Stimulated activated memory B cell treated with anti-CD40 and anti-IgM and Interleukin-4, amounts not matched to agents 10 μg/mL and 1 μg/mL and 100 μg/mL, for 72 hours (primary cell): ENCODE measurements at regions not wholly inside any gene's neighbourhood (a gene's known extent, or its start where the extent isn't known, plus 50 kb on each side); places are given as distances from the start of the nearest gene placed in this dataset.

Source experiments
- ATAC-seq: fragments of 150-1000 bp; cut with Tn5 transposase; 2 replicates; pipeline ENCODE4 v1.10.0; 2021
- H3K27ac Mint-ChIP-seq: one replicate; pipeline ENCODE4 v1.8.0; 2022; ENCODE audit warnings: mild to moderate bottlenecking, mixed read lengths
- H3K27me3 Mint-ChIP-seq: one replicate; pipeline ENCODE4 v1.8.0; 2022; ENCODE audit warnings: mixed read lengths
- H3K36me3 Mint-ChIP-seq: one replicate; pipeline ENCODE4 v1.8.0; 2022; ENCODE audit warnings: mixed read lengths
- H3K4me1 Mint-ChIP-seq: one replicate; pipeline ENCODE4 v1.8.0; 2022; ENCODE audit warnings: mixed read lengths
- H3K4me3 Mint-ChIP-seq: one replicate; pipeline ENCODE4 v1.8.0; 2022; ENCODE audit warnings: mild to moderate bottlenecking, moderate library complexity, mixed read lengths
- H3K9me3 Mint-ChIP-seq: one replicate; pipeline ENCODE4 v1.8.0; 2022; ENCODE audit warnings: mixed read lengths

- H3K9me3 Mint-ChIP-seq = peaks cover 9% of the 10 kb centered on the region
- no peak overlapping the region for H3K4me3 Mint-ChIP-seq
- H3K36me3 Mint-ChIP-seq = no peaks in the 10 kb centered on the region
- peaks cover 17% of the 10 kb centered on the region for H3K4me1 Mint-ChIP-seq
- ATAC-seq = no peak
- H3K27me3 Mint-ChIP-seq = no peaks in the 10 kb centered on the region
- no peak overlapping the region for H3K27ac Mint-ChIP-seq
These were observed 213.9 kb upstream of the ZNF536 start for GRCh38 chr19:30158067-30158892.

- H3K4me3 Mint-ChIP-seq = no peak overlapping the region
- H3K27me3 Mint-ChIP-seq = no peaks in the 10 kb centered on the region
- peaks cover 11% of the 10 kb centered on the region for H3K4me1 Mint-ChIP-seq
- peaks cover 11% of the 10 kb centered on the region for H3K9me3 Mint-ChIP-seq
- H3K27ac Mint-ChIP-seq = no peak overlapping the region
- no peaks in the 10 kb centered on the region for H3K36me3 Mint-ChIP-seq
- ATAC-seq = no peak
These were observed 213.3 kb upstream of the ZNF536 start for GRCh38 chr19:30158893-30159245.

- Mint-ChIP-seq H3K4me3 (no peak overlapping the region), H3K27ac (no peak overlapping the region), H3K4me1 (peaks cover 4% of the 10 kb centered on the region), H3K36me3 (no peaks in the 10 kb centered on the region), H3K27me3 (no peaks in the 10 kb centered on the region), H3K9me3 (peaks cover 15% of the 10 kb centered on the region)
- ATAC-seq = no peak
These were observed 212.5 kb upstream of the ZNF536 start for GRCh38 chr19:30159636-30160035.

GRCh38 chr19:30160426-30160825 lies 211.8 kb upstream of the ZNF536 start:
- Mint-ChIP-seq H3K27me3 (no peaks in the 10 kb centered on the region), H3K36me3 (no peaks in the 10 kb centered on the region), H3K9me3 (peaks cover 16% of the 10 kb centered on the region), H3K4me1 (no peaks in the 10 kb centered on the region), H3K4me3 (no peak overlapping the region), H3K27ac (no peak overlapping the region)
- no peak for ATAC-seq

- Mint-ChIP-seq H3K4me3 (no peak overlapping the region), H3K9me3 (peaks cover 16% of the 10 kb centered on the region), H3K4me1 (no peaks in the 10 kb centered on the region), H3K27me3 (no peaks in the 10 kb centered on the region), H3K27ac (no peak overlapping the region), H3K36me3 (no peaks in the 10 kb centered on the region)
- ATAC-seq = no peak
These were observed 211.0 kb upstream of the ZNF536 start for GRCh38 chr19:30161021-30161655.

- no peak for ATAC-seq
- H3K27ac Mint-ChIP-seq = no peak overlapping the region
- H3K36me3 Mint-ChIP-seq = no peaks in the 10 kb centered on the region
- H3K4me1 Mint-ChIP-seq = no peaks in the 10 kb centered on the region
- no peak overlapping the region for H3K4me3 Mint-ChIP-seq
- H3K27me3 Mint-ChIP-seq = no peaks in the 10 kb centered on the region
- peaks cover 16% of the 10 kb centered on the region for H3K9me3 Mint-ChIP-seq
These were observed 210.4 kb upstream of the ZNF536 start for GRCh38 chr19:30161770-30162169.

- H3K36me3 Mint-ChIP-seq = no peaks in the 10 kb centered on the region
- ATAC-seq = no peak
- peaks cover 16% of the 10 kb centered on the region for H3K9me3 Mint-ChIP-seq
- H3K27ac Mint-ChIP-seq = no peak overlapping the region
- no peak overlapping the region for H3K4me3 Mint-ChIP-seq
- H3K27me3 Mint-ChIP-seq = no peaks in the 10 kb centered on the region
- no peaks in the 10 kb centered on the region for H3K4me1 Mint-ChIP-seq
These were observed 209.5 kb upstream of the ZNF536 start for GRCh38 chr19:30162718-30163117.

GRCh38 chr19:30163663-30164062 lies 208.5 kb upstream of the ZNF536 start:
- no peaks in the 10 kb centered on the region for H3K27me3 Mint-ChIP-seq

GRCh38 chr19:30165228-30165813 lies 206.9 kb upstream of the ZNF536 start:
- Mint-ChIP-seq H3K36me3 (no peaks in the 10 kb centered on the region), H3K9me3 (peaks cover 16% of the 10 kb centered on the region), H3K27me3 (no peaks in the 10 kb centered on the region), H3K4me3 (no peak overlapping the region), H3K27ac (no peak overlapping the region), H3K4me1 (no peaks in the 10 kb centered on the region)
- no peak for ATAC-seq

More at GRCh38 chr19:30163663-30164062, 208.5 kb upstream of the ZNF536 start:
- Mint-ChIP-seq H3K36me3 (no peaks in the 10 kb centered on the region), H3K27ac (no peak overlapping the region), H3K4me3 (no peak overlapping the region), H3K9me3 (peaks cover 16% of the 10 kb centered on the region), H3K4me1 (no peaks in the 10 kb centered on the region)
- ATAC-seq = no peak

- H3K36me3 Mint-ChIP-seq = no peaks in the 10 kb centered on the region
- H3K27me3 Mint-ChIP-seq = no peaks in the 10 kb centered on the region
- no peak overlapping the region for H3K4me3 Mint-ChIP-seq
- H3K27ac Mint-ChIP-seq = no peak overlapping the region
- H3K4me1 Mint-ChIP-seq = no peaks in the 10 kb centered on the region
- no peak for ATAC-seq
- peaks cover 16% of the 10 kb centered on the region for H3K9me3 Mint-ChIP-seq
These were observed 204.8 kb upstream of the ZNF536 start for GRCh38 chr19:30167206-30167868.

GRCh38 chr19:30167976-30168635 lies 204.1 kb upstream of the ZNF536 start:
- H3K27me3 Mint-ChIP-seq = no peaks in the 10 kb centered on the region
- no peak overlapping the region for H3K27ac Mint-ChIP-seq
- H3K4me3 Mint-ChIP-seq = no peak overlapping the region
- no peaks in the 10 kb centered on the region for H3K36me3 Mint-ChIP-seq
- H3K4me1 Mint-ChIP-seq = no peaks in the 10 kb centered on the region
- H3K9me3 Mint-ChIP-seq = peaks cover 8% of the 10 kb centered on the region
- ATAC-seq = peak; percentile 5

GRCh38 chr19:30168760-30169159 lies 203.4 kb upstream of the ZNF536 start:
- Mint-ChIP-seq H3K4me3 (no peak overlapping the region), H3K27ac (no peak overlapping the region), H3K9me3 (peaks cover 5% of the 10 kb centered on the region), H3K4me1 (no peaks in the 10 kb centered on the region), H3K36me3 (no peaks in the 10 kb centered on the region), H3K27me3 (no peaks in the 10 kb centered on the region)
- no peak for ATAC-seq

GRCh38 chr19:30169196-30169900 lies 202.8 kb upstream of the ZNF536 start:
- ATAC-seq = no peak
- H3K27ac Mint-ChIP-seq = no peak overlapping the region
- H3K9me3 Mint-ChIP-seq = peaks cover 4% of the 10 kb centered on the region
- no peaks in the 10 kb centered on the region for H3K27me3 Mint-ChIP-seq
- no peaks in the 10 kb centered on the region for H3K36me3 Mint-ChIP-seq
- H3K4me1 Mint-ChIP-seq = no peaks in the 10 kb centered on the region
- no peak overlapping the region for H3K4me3 Mint-ChIP-seq

- Mint-ChIP-seq H3K27me3 (no peaks in the 10 kb centered on the region), H3K4me1 (no peaks in the 10 kb centered on the region), H3K9me3 (no peaks in the 10 kb centered on the region), H3K4me3 (no peak overlapping the region), H3K27ac (no peak overlapping the region), H3K36me3 (no peaks in the 10 kb centered on the region)
- no peak for ATAC-seq
These were observed 202.1 kb upstream of the ZNF536 start for GRCh38 chr19:30170081-30170480.
